CD4-positive, alpha-beta memory T cell (primary cell): ENCODE measurements at regions not wholly inside any gene's neighbourhood (a gene's known extent, or its start where the extent isn't known, plus 50 kb on each side); places are given as distances from the start of the nearest gene placed in this dataset.
"Not testable (repeated sequence)": the region's sequence is repeated elsewhere in the genome, so short reads cannot be mapped to it uniquely, and the experiment has no call there.

Source experiments
- CTCF ChIA-PET: fragments of 350-600 bp; sonication (Branson Sonifier 250); formaldehyde crosslinking; loops from one replicate; lab custom pipeline; 2021; ENCODE audit warnings: inconsistent platforms; ENCODE audit not compliant: partially characterized antibody; lab: Charles Lee
- POLR2A ChIA-PET: fragments of 350-600 bp; sonication (Branson Sonifier 250); formaldehyde crosslinking; loops from one replicate; lab custom pipeline; 2021; ENCODE audit not compliant: partially characterized antibody; lab: Charles Lee
- DNase-seq, 5 donors: peaks; one replicate each; pipeline versions ENCODE4 v3.0.0 to v3.0.0-alpha.2; 2020 to 2022; ENCODE audit warnings: mixed read lengths in 1 of 5
- H3K27ac ChIP-seq: one replicate; pipeline ENCODE4 v1.7.0; 2013; ENCODE audit warnings: low read depth, low read length
- H3K27me3 ChIP-seq: 2 replicates; pipeline ENCODE4 v1.7.0; 2013; ENCODE audit warnings: mild to moderate bottlenecking, low read length, moderate library complexity; ENCODE audit not compliant: insufficient read depth
- H3K36me3 ChIP-seq: 2 replicates; pipeline ENCODE4 v1.7.0; 2013; ENCODE audit warnings: mild to moderate bottlenecking, low read length, moderate library complexity; ENCODE audit not compliant: insufficient read depth
- H3K4me1 ChIP-seq: 2 replicates; pipeline ENCODE4 v1.7.0; 2013; ENCODE audit warnings: mild to moderate bottlenecking, low read length, moderate library complexity; ENCODE audit not compliant: insufficient read depth
- H3K4me3 ChIP-seq, 2 donors: one replicate each; pipeline ENCODE4 v1.7.0; 2013; ENCODE audit warnings: low read length in 2 of 2, mild to moderate bottlenecking in 1 of 2
- H3K9me3 ChIP-seq, 2 donors: one replicate each; pipeline ENCODE4 v1.7.0; 2013; ENCODE audit warnings: low read length in 2 of 2, control low read depth in 1 of 2; ENCODE audit not compliant: control insufficient read depth in 1 of 2
- H3K27ac Mint-ChIP-seq, 7 donors: one replicate each; pipeline ENCODE4 v1.8.0; 2020 to 2021; ENCODE audit warnings: mixed read lengths in 7 of 7, mild to moderate bottlenecking in 6 of 7, inconsistent platforms in 3 of 7, moderate library complexity in 3 of 7
- H3K27me3 Mint-ChIP-seq, 2 donors: one replicate each; pipeline ENCODE4 v1.8.0; 2020 to 2021; ENCODE audit warnings: mixed read lengths in 2 of 2
- H3K36me3 Mint-ChIP-seq, 2 donors: one replicate each; pipeline ENCODE4 v1.8.0; 2020 to 2021; ENCODE audit warnings: mixed read lengths in 2 of 2, inconsistent platforms in 1 of 2, mild to moderate bottlenecking in 1 of 2
- H3K4me1 Mint-ChIP-seq, 4 donors: one replicate each; pipeline ENCODE4 v1.8.0; 2020 to 2021; ENCODE audit warnings: mixed read lengths in 4 of 4, mild to moderate bottlenecking in 1 of 4
- H3K4me3 Mint-ChIP-seq, 8 donors: one replicate each; pipeline ENCODE4 v1.8.0; 2020 to 2021; ENCODE audit warnings: mixed read lengths in 8 of 8, mild to moderate bottlenecking in 7 of 8, moderate library complexity in 6 of 8, inconsistent platforms in 3 of 8
- H3K9me3 Mint-ChIP-seq, 8 donors: one replicate each; pipeline ENCODE4 v1.8.0; 2020 to 2021; ENCODE audit warnings: mixed read lengths in 8 of 8, mild to moderate bottlenecking in 5 of 8, inconsistent platforms in 3 of 8, moderate library complexity in 1 of 8
- intact Hi-C: fragments of 100-400 bp; cut with micrococcal nuclease; formaldehyde crosslinking; loops from one replicate; pipeline ENCODE4 v1.15.1; 2023

DNA sequence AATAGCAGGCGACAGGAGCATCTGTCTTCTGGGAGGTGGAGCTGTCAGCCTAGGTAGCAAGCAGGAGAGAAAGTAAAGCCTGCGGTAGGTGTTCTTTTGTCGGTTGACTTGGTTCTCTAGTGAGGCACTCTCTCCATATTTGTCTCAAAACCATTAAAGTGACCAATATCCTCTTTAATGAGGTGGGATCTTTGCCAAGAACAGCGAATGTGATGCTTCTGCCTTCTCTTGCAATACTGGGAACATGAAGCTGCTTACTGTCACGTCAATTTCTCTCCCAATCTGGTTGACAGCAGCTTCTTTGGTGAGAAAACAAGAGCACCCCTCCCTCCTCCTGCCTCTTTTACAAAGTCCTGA is 176.7 kb downstream of the ABCC12 start:
- Mint-ChIP-seq H3K9me3 (peaks cover 0 to 6% (median 0%) of the 10 kb centered on the region in 8 donors), H3K27ac (no peak overlapping the region), H3K4me3 (no peak overlapping the region), H3K36me3 (no peaks in the 10 kb centered on the region), H3K4me1 (no peaks in the 10 kb centered on the region), H3K27me3 (peaks cover 2 to 6% of the 10 kb centered on the region in 2 donors)
- H3K27ac ChIP-seq = no peak overlapping the region
- CTCF ChIA-PET = no interaction called here
- no peaks in the 10 kb centered on the region for H3K27me3 ChIP-seq
- no peaks in the 10 kb centered on the region for H3K4me1 ChIP-seq
- H3K4me3 ChIP-seq = no peak overlapping the region
- H3K36me3 ChIP-seq = no peaks in the 10 kb centered on the region
- intact Hi-C loops = no loop called here
- H3K9me3 ChIP-seq = no peaks in the 10 kb centered on the region
- DNase-seq = no peak
- POLR2A ChIA-PET = no interaction called here

DNA sequence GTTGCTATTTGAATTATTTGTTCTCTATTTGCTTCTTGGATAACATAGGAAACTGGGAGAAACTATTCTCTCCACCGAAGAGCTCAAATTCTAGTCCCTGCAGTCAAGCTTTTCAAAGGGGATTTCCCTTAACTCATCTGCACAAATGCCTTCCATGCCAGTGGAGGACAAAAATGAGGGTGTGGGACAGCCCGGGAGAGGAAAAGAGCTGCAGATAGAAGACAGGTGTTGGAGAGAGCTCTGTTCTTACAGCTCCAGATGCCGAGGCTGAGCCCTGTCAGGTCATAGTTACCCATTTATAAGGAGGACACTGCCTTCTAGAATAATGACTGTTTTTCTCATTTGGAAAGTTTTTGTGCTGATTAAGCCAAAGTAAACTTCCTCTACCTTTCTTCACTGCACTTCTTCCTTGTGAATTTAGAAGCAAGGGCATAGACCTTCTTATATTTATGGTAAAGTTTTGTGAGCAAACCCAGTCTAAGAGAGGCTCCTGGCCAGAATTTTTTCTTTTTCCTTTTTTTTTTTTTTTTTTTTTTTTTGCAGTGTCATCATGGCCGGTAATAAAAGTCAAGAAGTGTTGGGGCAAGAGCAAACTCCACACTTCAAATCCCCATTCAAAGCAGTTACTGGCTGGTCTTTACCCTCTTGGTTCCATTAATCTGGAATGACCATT is 177.2 kb downstream of the ABCC12 start:
- H3K4me1 ChIP-seq = no peaks in the 10 kb centered on the region
- no peak for DNase-seq
- intact Hi-C loops = no loop called here
- no peaks in the 10 kb centered on the region for H3K36me3 Mint-ChIP-seq
- ChIA-PET POLR2A (no interaction called here), CTCF (no interaction called here)
- no peaks in the 10 kb centered on the region for H3K9me3 ChIP-seq
- peaks cover 2 to 4% of the 10 kb centered on the region in 2 donors for H3K27me3 Mint-ChIP-seq
- no peak overlapping the region for H3K4me3 ChIP-seq
- H3K27ac Mint-ChIP-seq = peak overlapping the region in 1 of 7 donors; percentile 61
- no peak overlapping the region for H3K4me3 Mint-ChIP-seq
- no peaks in the 10 kb centered on the region for H3K36me3 ChIP-seq
- H3K27me3 ChIP-seq = no peaks in the 10 kb centered on the region
- H3K9me3 Mint-ChIP-seq = peaks cover 0 to 4% (median 0%) of the 10 kb centered on the region in 8 donors
- H3K4me1 Mint-ChIP-seq = no peaks in the 10 kb centered on the region
- H3K27ac ChIP-seq = no peak overlapping the region

DNA sequence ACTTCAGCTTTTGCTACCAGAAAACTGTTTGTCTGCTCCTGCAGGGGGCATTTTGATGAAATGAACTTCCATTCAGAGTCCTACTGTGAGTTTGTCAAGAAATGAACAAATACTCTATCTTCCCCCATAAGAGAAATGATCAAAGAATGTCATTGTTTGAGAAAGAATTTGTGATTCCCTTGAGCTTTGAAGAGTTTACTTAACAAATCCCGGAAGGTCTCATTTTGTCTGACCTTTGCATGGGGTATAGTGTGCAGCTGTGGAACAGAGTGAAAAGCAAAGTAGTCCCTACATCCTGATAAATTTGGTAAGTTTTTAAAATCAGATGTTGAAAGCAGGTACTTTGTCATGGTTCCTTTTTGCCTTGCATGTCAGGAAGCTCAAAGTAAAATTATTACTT is 178.0 kb downstream of the ABCC12 start:
- Mint-ChIP-seq H3K36me3 (no peaks in the 10 kb centered on the region), H3K4me3 (no peak overlapping the region), H3K9me3 (peaks cover 0 to 3% (median 0%) of the 10 kb centered on the region in 8 donors), H3K27ac (no peak overlapping the region), H3K27me3 (peaks cover 2 to 5% of the 10 kb centered on the region in 2 donors), H3K4me1 (no peaks in the 10 kb centered on the region)
- H3K4me1 ChIP-seq = no peaks in the 10 kb centered on the region
- no peaks in the 10 kb centered on the region for H3K9me3 ChIP-seq
- no peaks in the 10 kb centered on the region for H3K27me3 ChIP-seq
- no peak for DNase-seq
- intact Hi-C loops = no loop called here
- ChIA-PET POLR2A (no interaction called here), CTCF (no interaction called here)
- no peaks in the 10 kb centered on the region for H3K36me3 ChIP-seq
- no peak overlapping the region for H3K4me3 ChIP-seq
- no peak overlapping the region for H3K27ac ChIP-seq

DNA sequence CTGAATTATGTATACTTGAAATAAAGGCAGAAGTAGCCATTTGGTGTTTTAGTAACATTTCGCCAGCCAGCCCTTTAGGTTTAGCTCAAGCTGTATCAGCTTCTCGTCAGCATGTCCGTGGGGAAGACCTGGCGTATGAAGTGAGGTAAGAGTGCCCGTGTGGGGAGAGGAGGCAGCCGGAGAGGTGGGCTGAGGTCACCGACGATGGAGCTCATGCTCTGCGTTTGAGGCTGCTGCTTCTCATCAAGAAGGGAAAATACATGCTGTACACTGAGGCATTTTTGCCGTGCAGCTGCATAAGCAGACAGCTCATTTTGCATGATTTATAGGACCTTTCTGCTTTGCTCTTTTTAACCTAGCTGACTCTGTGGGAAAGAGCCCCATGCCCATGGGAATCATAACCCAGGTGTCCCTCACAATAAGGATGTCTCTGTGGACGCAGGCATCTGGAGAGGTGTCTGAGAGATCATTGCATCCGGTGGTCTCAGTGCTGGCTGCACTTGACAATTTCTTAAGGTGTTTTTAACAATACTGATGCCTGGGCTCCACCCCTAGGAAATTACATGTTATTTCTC is 179.1 kb downstream of the ABCC12 start:
- CTCF ChIA-PET = no interaction called here
- peaks cover 0 to 3% (median 0%) of the 10 kb centered on the region in 8 donors for H3K9me3 Mint-ChIP-seq

DNA sequence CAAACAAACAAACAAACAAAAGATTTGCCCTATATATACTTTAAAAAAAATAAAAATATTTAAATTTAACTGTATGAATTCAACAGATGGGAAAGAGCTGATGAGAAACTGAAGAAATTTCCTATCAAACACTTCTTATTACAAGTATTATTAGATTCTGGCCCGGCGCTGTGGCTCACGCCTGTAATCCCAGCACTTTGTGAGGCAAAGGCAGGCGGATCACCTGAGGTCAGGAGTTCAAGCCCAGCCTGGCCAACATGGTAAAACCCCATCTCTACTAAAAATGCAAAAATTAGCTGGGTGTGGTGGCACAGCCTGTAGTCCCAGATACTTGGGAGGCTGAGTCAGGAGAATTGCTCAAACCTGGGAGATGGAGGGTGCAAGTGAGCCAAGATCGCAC is 180.8 kb downstream of the ABCC12 start:
- H3K27ac ChIP-seq, H3K36me3 Mint-ChIP-seq, H3K27me3 Mint-ChIP-seq, H3K4me3 Mint-ChIP-seq, DNase-seq, intact Hi-C loops, H3K27me3 ChIP-seq, H3K27ac Mint-ChIP-seq, H3K9me3 ChIP-seq, H3K4me3 ChIP-seq, POLR2A ChIA-PET, H3K4me1 Mint-ChIP-seq, H3K4me1 ChIP-seq, H3K36me3 ChIP-seq, H3K9me3 Mint-ChIP-seq: not testable (repeated sequence)
- CTCF ChIA-PET = interaction anchor here (0.7 kb wide), 1 partner anchor 141 kb away, joined by 3 read pairs; no protein-coding TSS in a partner anchor

More for the DNA sequence above, 179.1 kb downstream of the ABCC12 start:
- H3K27ac Mint-ChIP-seq = no peak overlapping the region
- H3K9me3 ChIP-seq = no peaks in the 10 kb centered on the region
- no peaks in the 10 kb centered on the region for H3K36me3 Mint-ChIP-seq
- H3K4me1 ChIP-seq = no peaks in the 10 kb centered on the region
- peaks cover 2 to 5% of the 10 kb centered on the region in 2 donors for H3K27me3 Mint-ChIP-seq
- no peaks in the 10 kb centered on the region for H3K27me3 ChIP-seq
- H3K36me3 ChIP-seq = no peaks in the 10 kb centered on the region
- intact Hi-C loops = no loop called here
- H3K27ac ChIP-seq = no peak overlapping the region
- no peak overlapping the region for H3K4me3 ChIP-seq
- H3K4me3 Mint-ChIP-seq = no peak overlapping the region
- DNase-seq = no peak
- POLR2A ChIA-PET = no interaction called here
- no peaks in the 10 kb centered on the region for H3K4me1 Mint-ChIP-seq

DNA sequence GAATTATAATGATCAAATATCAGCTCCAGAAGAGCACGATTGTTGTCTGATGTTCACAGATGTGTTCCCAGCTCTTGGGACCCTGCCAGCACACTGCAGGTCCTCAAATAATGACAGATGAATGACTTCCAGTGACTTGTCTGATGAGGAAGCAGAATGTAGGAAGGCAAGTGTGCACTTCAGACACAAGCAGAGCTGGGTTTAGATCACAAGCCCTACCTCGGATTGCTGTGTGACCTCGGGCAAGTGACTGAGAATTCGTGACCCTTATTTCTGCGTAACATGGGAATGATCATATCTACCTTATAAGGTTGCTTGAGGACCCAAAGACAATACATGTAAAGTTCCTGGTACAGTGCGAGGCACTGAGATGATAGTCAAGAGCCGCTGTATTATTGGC is 182.2 kb downstream of the ABCC12 start:
- peaks cover 2% of the 10 kb centered on the region in 2 donors for H3K27me3 Mint-ChIP-seq
- no peak overlapping the region for H3K4me3 ChIP-seq
- CTCF ChIA-PET = no interaction called here
- no peaks in the 10 kb centered on the region for H3K27me3 ChIP-seq
- intact Hi-C loops = no loop called here
- no peaks in the 10 kb centered on the region for H3K4me1 ChIP-seq
- H3K36me3 Mint-ChIP-seq = no peaks in the 10 kb centered on the region
- H3K9me3 ChIP-seq = no peaks in the 10 kb centered on the region
- no peaks in the 10 kb centered on the region for H3K36me3 ChIP-seq
- no peak overlapping the region for H3K27ac ChIP-seq
- no peak for DNase-seq
- H3K4me3 Mint-ChIP-seq = no peak overlapping the region
- peaks cover 0 to 3% (median 0%) of the 10 kb centered on the region in 8 donors for H3K9me3 Mint-ChIP-seq
- POLR2A ChIA-PET = no interaction called here
- no peak overlapping the region for H3K27ac Mint-ChIP-seq
- no peaks in the 10 kb centered on the region for H3K4me1 Mint-ChIP-seq

DNA sequence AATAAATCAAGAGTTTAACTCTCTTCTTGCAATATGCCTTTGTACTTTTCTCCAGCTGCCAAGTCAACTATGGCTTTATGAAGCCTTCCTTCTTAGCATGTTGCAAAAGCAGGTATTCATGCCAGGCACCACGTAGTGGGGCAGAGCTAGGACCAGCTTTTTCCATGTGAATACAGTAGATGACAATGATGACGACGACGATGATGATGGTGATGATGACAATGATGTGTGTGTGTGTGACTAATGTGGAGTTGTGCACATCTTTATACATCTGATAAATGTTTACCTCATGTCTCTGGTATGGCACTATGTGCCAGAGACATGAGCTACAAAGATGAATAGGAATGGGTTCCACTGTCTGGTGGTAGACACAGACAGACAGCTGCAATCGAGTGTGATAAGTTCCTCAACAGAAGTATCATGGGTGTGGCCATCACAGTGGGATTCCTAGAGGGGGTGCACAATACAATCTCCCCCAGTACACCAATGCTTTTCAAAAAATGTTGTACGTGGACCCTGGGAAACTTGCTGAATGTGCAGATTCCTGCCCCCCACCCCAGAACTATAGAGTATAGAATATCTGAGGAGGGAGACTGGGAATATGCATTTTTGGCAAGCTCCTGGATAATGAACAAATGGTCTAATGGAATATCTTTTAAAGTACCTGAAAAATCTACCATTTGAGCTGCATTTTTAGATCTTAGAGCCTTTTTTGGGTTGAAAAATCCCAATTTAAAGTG is 183.4 kb downstream of the ABCC12 start:
- peaks cover 2% of the 10 kb centered on the region in 2 donors for H3K27me3 Mint-ChIP-seq
- peaks cover 0 to 3% (median 0%) of the 10 kb centered on the region in 8 donors for H3K9me3 Mint-ChIP-seq
- no peaks in the 10 kb centered on the region for H3K27me3 ChIP-seq
- POLR2A ChIA-PET = no interaction called here
- H3K36me3 Mint-ChIP-seq = no peaks in the 10 kb centered on the region
- no peaks in the 10 kb centered on the region for H3K4me1 Mint-ChIP-seq
- H3K4me3 ChIP-seq = no peak overlapping the region
- CTCF ChIA-PET = no interaction called here
- H3K27ac Mint-ChIP-seq = no peak overlapping the region
- no peak for DNase-seq
- no peak overlapping the region for H3K27ac ChIP-seq
- intact Hi-C loops = no loop called here
- H3K4me1 ChIP-seq = no peaks in the 10 kb centered on the region
- no peaks in the 10 kb centered on the region for H3K36me3 ChIP-seq
- H3K9me3 ChIP-seq = no peaks in the 10 kb centered on the region
- H3K4me3 Mint-ChIP-seq = no peak overlapping the region
